ENCODE measurements at regions not wholly inside any gene's neighbourhood (a gene's known extent, or its start where the extent isn't known, plus 50 kb on each side); places are given as distances from the start of the nearest gene placed in this dataset.

GRCh38 chr9:107683566-107683965 lies 194.0 kb upstream of the KLF4 start:
- Histone ChIP-seq H3K27me3 (no peaks in the 10 kb centered on the region), H3K4me3 (no peak overlapping the region), H3K9me3 (ENCODE audit: low read depth) (no peaks in the 10 kb centered on the region), H3K4me1 (ENCODE audit: insufficient read depth) (peaks cover 3% of the 10 kb centered on the region), H2AFZ (no peak overlapping the region), H3K9me2 (replicated peaks; ENCODE audit: insufficient read depth) (no peaks in the 10 kb centered on the region), H4K20me1 (ENCODE audit: insufficient read depth, poor library complexity, severe bottlenecking) (no peaks in the 10 kb centered on the region), H3K36me3 (replicated peaks; ENCODE audit: insufficient read depth, low read depth) (no peaks in the 10 kb centered on the region), H3K79me2 (no peaks in the 10 kb centered on the region), H3K27ac (peak overlapping the region; percentile 72), H3K4me2 (no peak overlapping the region)
- peak; percentile 49 for DNase-seq (ENCODE audit: low spot score)
- TF ChIP-seq, protein P1, sequence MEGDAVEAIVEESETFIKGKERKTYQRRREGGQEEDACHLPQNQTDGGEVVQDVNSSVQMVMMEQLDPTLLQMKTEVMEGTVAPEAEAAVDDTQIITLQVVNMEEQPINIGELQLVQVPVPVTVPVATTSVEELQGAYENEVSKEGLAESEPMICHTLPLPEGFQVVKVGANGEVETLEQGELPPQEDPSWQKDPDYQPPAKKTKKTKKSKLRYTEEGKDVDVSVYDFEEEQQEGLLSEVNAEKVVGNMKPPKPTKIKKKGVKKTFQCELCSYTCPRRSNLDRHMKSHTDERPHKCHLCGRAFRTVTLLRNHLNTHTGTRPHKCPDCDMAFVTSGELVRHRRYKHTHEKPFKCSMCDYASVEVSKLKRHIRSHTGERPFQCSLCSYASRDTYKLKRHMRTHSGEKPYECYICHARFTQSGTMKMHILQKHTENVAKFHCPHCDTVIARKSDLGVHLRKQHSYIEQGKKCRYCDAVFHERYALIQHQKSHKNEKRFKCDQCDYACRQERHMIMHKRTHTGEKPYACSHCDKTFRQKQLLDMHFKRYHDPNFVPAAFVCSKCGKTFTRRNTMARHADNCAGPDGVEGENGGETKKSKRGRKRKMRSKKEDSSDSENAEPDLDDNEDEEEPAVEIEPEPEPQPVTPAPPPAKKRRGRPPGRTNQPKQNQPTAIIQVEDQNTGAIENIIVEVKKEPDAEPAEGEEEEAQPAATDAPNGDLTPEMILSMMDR (IDR thresholded peaks at IDR 0.05; ENCODE audit: poor library complexity): no peak
- TF ChIP-seq EZH2phosphoT487 (IDR thresholded peaks at IDR 0.05; ENCODE audit: low read depth, severe bottlenecking, unreplicated experiment) (no peak), EZH2 (IDR thresholded peaks at IDR 0.05; ENCODE audit: borderline replicate concordance) (no peak)

DNA sequence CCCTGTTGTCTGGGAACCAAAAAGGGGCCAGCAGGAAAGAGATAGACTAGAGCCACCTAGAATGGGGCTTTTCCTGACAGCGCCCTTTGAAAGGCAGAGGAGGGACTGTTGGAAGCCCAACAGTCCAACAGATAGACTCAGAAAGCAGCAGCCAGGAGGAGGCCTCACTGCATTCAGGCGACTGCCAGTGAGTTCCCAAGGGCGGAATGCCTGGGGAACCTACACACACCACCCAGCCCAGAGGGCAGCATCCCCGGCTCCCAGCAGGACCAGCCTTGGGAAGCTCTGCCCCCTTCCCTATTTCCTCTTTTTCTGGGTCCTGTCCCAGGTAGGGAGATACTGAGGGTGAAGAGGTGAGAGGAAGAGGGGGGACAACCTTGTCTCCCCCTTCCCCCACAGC lies 192.4 kb upstream of the KLF4 start:
- Histone ChIP-seq H4K20me1 (ENCODE audit: insufficient read depth, poor library complexity, severe bottlenecking) (no peaks in the 10 kb centered on the region), H3K4me1 (ENCODE audit: insufficient read depth) (peaks cover 3% of the 10 kb centered on the region), H3K36me3 (replicated peaks; ENCODE audit: insufficient read depth, low read depth) (no peaks in the 10 kb centered on the region), H3K4me3 (no peak overlapping the region), H3K79me2 (no peaks in the 10 kb centered on the region), H3K27me3 (no peaks in the 10 kb centered on the region), H3K4me2 (no peak overlapping the region), H3K9me2 (replicated peaks; ENCODE audit: insufficient read depth) (no peaks in the 10 kb centered on the region), H3K27ac (no peak overlapping the region), H3K9me3 (ENCODE audit: low read depth) (no peaks in the 10 kb centered on the region), H2AFZ (no peak overlapping the region)
- 90% methylated on average over 4 of the region's 4 CpGs for WGBS (ENCODE audit: low lambda C conversion rate, missing lambda C conversion rate)
- TF ChIP-seq EZH2phosphoT487 (IDR thresholded peaks at IDR 0.05; ENCODE audit: low read depth, severe bottlenecking, unreplicated experiment): no peak
- TF ChIP-seq EZH2 (IDR thresholded peaks at IDR 0.05; ENCODE audit: borderline replicate concordance): no peak
- TF ChIP-seq, protein P1 (IDR thresholded peaks at IDR 0.05; ENCODE audit: poor library complexity): no peak
- DNase-seq (ENCODE audit: low spot score): no peak

DNA sequence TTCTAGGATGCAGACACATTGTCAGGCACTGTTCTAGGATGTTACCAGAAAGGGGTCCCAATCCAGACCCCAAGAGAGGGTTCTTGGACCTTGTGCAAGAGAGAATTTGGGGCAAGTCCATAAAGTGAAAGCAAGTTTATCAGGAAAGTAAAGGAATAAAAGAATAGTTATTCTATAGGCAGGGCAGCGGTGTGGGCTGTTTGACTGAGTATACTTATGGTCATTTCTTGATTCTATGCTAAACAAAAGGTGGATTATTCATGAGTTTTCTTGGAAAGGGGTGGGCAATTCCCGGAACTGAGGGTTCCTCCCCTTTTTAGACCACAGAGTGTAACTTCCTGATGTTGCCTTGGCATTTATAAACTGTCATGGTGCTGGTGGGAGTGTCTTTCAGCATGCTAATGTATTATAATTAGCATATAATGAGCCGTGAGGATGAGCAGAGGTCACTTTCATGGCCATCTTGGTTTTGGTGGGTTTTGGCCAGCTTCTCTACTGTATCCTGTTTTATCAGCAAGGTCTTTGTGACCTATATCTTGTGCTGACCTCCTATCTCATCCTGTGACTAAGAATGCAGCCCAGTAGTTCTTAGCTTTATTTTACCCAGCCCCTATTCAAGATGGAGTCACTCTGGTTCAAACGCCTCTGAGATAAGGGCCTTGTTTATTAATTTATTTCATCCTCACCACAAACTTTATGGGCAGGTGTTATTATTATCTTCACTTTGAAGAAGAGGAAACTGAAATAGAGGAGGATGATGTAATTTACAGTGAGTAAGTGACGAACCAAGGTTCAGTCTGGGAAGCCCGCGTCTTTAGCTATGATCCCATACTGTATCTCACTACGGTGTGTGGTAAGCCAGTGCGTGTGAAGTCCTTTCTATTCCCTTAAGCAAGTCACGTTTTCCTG lies 186.0 kb upstream of the KLF4 start:
- Histone ChIP-seq H3K4me3 (no peak overlapping the region), H3K27ac (no peak overlapping the region), H3K27me3 (no peaks in the 10 kb centered on the region), H2AFZ (no peak overlapping the region), H3K4me2 (no peak overlapping the region), H3K36me3 (replicated peaks; ENCODE audit: insufficient read depth, low read depth) (no peaks in the 10 kb centered on the region), H3K4me1 (ENCODE audit: insufficient read depth) (no peaks in the 10 kb centered on the region), H4K20me1 (ENCODE audit: insufficient read depth, poor library complexity, severe bottlenecking) (no peaks in the 10 kb centered on the region), H3K79me2 (no peaks in the 10 kb centered on the region), H3K9me2 (replicated peaks; ENCODE audit: insufficient read depth) (no peaks in the 10 kb centered on the region), H3K9me3 (ENCODE audit: low read depth) (no peaks in the 10 kb centered on the region)
- no peak for DNase-seq (ENCODE audit: low spot score)
- TF ChIP-seq, protein P1 (IDR thresholded peaks at IDR 0.05; ENCODE audit: poor library complexity): no peak
- TF ChIP-seq EZH2 (IDR thresholded peaks at IDR 0.05; ENCODE audit: borderline replicate concordance): no peak
- TF ChIP-seq EZH2phosphoT487 (IDR thresholded peaks at IDR 0.05; ENCODE audit: low read depth, severe bottlenecking, unreplicated experiment): no peak
- WGBS (ENCODE audit: low lambda C conversion rate, missing lambda C conversion rate): 94% methylated on average over 10 of the region's 10 CpGs
